ENCODE measurements at regions not wholly inside any gene's neighbourhood (a gene's known extent, or its start where the extent isn't known, plus 50 kb on each side); places are given as distances from the start of the nearest gene placed in this dataset.

GRCh38 chr9:24602693-24603352 is 57.1 kb upstream of the IZUMO3 start:
- Histone ChIP-seq H3K4me3 (no peak overlapping the region), H3K36me3 (no peaks in the 10 kb centered on the region), H3K9me3 (no peaks in the 10 kb centered on the region), H3K27me3 (no peaks in the 10 kb centered on the region), H3K4me1 (no peaks in the 10 kb centered on the region), H3K27ac (no peak overlapping the region)
- TF ChIP-seq, protein P1, sequence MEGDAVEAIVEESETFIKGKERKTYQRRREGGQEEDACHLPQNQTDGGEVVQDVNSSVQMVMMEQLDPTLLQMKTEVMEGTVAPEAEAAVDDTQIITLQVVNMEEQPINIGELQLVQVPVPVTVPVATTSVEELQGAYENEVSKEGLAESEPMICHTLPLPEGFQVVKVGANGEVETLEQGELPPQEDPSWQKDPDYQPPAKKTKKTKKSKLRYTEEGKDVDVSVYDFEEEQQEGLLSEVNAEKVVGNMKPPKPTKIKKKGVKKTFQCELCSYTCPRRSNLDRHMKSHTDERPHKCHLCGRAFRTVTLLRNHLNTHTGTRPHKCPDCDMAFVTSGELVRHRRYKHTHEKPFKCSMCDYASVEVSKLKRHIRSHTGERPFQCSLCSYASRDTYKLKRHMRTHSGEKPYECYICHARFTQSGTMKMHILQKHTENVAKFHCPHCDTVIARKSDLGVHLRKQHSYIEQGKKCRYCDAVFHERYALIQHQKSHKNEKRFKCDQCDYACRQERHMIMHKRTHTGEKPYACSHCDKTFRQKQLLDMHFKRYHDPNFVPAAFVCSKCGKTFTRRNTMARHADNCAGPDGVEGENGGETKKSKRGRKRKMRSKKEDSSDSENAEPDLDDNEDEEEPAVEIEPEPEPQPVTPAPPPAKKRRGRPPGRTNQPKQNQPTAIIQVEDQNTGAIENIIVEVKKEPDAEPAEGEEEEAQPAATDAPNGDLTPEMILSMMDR (IDR thresholded peaks at IDR 0.05): no peak
- DNase-seq (ENCODE audit: low spot score): no peak

All from right atrium auricular region (tissue), 2 donors.